ENCODE measurements at regions not wholly inside any gene's neighbourhood (a gene's known extent, or its start where the extent isn't known, plus 50 kb on each side); places are given as distances from the start of the nearest gene placed in this dataset.

- POLR2A ChIA-PET = no interaction called here
Observed at GRCh38 chr6:117142142-117142541, 123.2 kb upstream of the VGLL2 start.

GRCh38 chr6:117142995-117143394, 122.4 kb upstream of the VGLL2 start:
- ATAC-seq (ENCODE audit: low read depth) (no peak), DNase-seq (no peak)
- no peak overlapping the region for H3K4me3 ChIP-seq (ENCODE audit: control extremely low read depth in 1 of 5, extremely low read depth in 1 of 5, insufficient read depth in 1 of 5, low read depth in 2 of 5, low read length in 4 of 5)
- H3K27ac ChIP-seq (ENCODE audit: low read length in 2 of 2) = no peak overlapping the region
- no peaks in the 10 kb centered on the region for H3K27me3 ChIP-seq (replicated peaks in 1 of 4; ENCODE audit: control extremely low read depth in 1 of 4, control insufficient read depth in 3 of 4, insufficient read depth in 4 of 4, low read length in 3 of 4)
- H3K4me1 Mint-ChIP-seq = peaks cover 3% of the 10 kb centered on the region
- intact Hi-C loops (cut with micrococcal nuclease) = no loop called here
- H3K9me3 Mint-ChIP-seq (ENCODE audit: insufficient read depth) = peaks cover 9% of the 10 kb centered on the region
- H3K4me2 ChIP-seq (replicated peaks; ENCODE audit: low read depth, low read length, poor library complexity, severe bottlenecking) = no peak overlapping the region
- no peak overlapping the region for H3K9ac ChIP-seq (ENCODE audit: low read length)
- no peak overlapping the region for H3K27ac Mint-ChIP-seq
- peaks cover 0 to 8% (median 7%) of the 10 kb centered on the region in 3 donors for H3K9me3 ChIP-seq (ENCODE audit: control extremely low read depth in 1 of 3, control insufficient read depth in 2 of 3, insufficient read depth in 1 of 3, low read length in 2 of 3)
- H3K27me3 Mint-ChIP-seq = no peaks in the 10 kb centered on the region
- no peak overlapping the region for H2AFZ ChIP-seq (ENCODE audit: insufficient read depth, low read depth, low read length, poor library complexity, severe bottlenecking)
- ChIA-PET CTCF (no interaction called here), POLR2A (no interaction called here)
- H3K4me1 ChIP-seq (ENCODE audit: control insufficient read depth in 2 of 2, insufficient read depth in 2 of 2, low read length in 2 of 2) = no peaks in the 10 kb centered on the region
- no peaks in the 10 kb centered on the region for H3K79me2 ChIP-seq (ENCODE audit: control insufficient read depth, insufficient read depth, low read length)
- 100% methylated on average over 1 of the region's 1 CpG for WGBS (ENCODE audit: insufficient coverage)
- no peak for TF ChIP-seq CTCF (IDR thresholded peaks at IDR 0.05)
- no peak for TF ChIP-seq EZH2 (IDR thresholded peaks at IDR 0.05; ENCODE audit: borderline replicate concordance, insufficient read depth, low read depth, low read length, poor library complexity, severe bottlenecking)
- H3K4me3 Mint-ChIP-seq = no peak overlapping the region
- H3K36me3 ChIP-seq (replicated peaks in 1 of 2; ENCODE audit: control extremely low read depth in 1 of 2, control insufficient read depth in 1 of 2, extremely low read depth in 1 of 2, insufficient read depth in 2 of 2, low read length in 1 of 2) = no peaks in the 10 kb centered on the region
- H4K20me1 ChIP-seq (ENCODE audit: control insufficient read depth, insufficient read depth, low read length, poor library complexity, severe bottlenecking) = no peaks in the 10 kb centered on the region

More at GRCh38 chr6:117142142-117142541, 123.2 kb upstream of the VGLL2 start:
- H3K4me2 ChIP-seq (replicated peaks; ENCODE audit: low read depth, low read length, poor library complexity, severe bottlenecking) = no peak overlapping the region
- ATAC-seq (ENCODE audit: low read depth) = no peak
- no peak for DNase-seq
- no peaks in the 10 kb centered on the region for H3K4me1 ChIP-seq (ENCODE audit: control insufficient read depth in 2 of 2, insufficient read depth in 2 of 2, low read length in 2 of 2)
- no peak for TF ChIP-seq CTCF (IDR thresholded peaks at IDR 0.05)
- WGBS (ENCODE audit: insufficient coverage) = 83% methylated on average over 1 of the region's 3 CpGs
- CTCF ChIA-PET = no interaction called here
- intact Hi-C loops (cut with micrococcal nuclease) = no loop called here
- peaks cover 0 to 8% (median 7%) of the 10 kb centered on the region in 3 donors for H3K9me3 ChIP-seq (ENCODE audit: control extremely low read depth in 1 of 3, control insufficient read depth in 2 of 3, insufficient read depth in 1 of 3, low read length in 2 of 3)
- no peaks in the 10 kb centered on the region for H3K36me3 ChIP-seq (replicated peaks in 1 of 2; ENCODE audit: control extremely low read depth in 1 of 2, control insufficient read depth in 1 of 2, extremely low read depth in 1 of 2, insufficient read depth in 2 of 2, low read length in 1 of 2)
- Mint-ChIP-seq H3K27ac (no peak overlapping the region), H3K9me3 (ENCODE audit: insufficient read depth) (peaks cover 12% of the 10 kb centered on the region), H3K4me3 (no peak overlapping the region), H3K27me3 (no peaks in the 10 kb centered on the region), H3K4me1 (peaks cover 3% of the 10 kb centered on the region)
- H3K27me3 ChIP-seq (replicated peaks in 1 of 4; ENCODE audit: control extremely low read depth in 1 of 4, control insufficient read depth in 3 of 4, insufficient read depth in 4 of 4, low read length in 3 of 4) = no peaks in the 10 kb centered on the region
- H3K27ac ChIP-seq (ENCODE audit: low read length in 2 of 2) = no peak overlapping the region
- no peaks in the 10 kb centered on the region for H4K20me1 ChIP-seq (ENCODE audit: control insufficient read depth, insufficient read depth, low read length, poor library complexity, severe bottlenecking)
- no peak overlapping the region for H2AFZ ChIP-seq (ENCODE audit: insufficient read depth, low read depth, low read length, poor library complexity, severe bottlenecking)
- no peak overlapping the region for H3K9ac ChIP-seq (ENCODE audit: low read length)
- H3K4me3 ChIP-seq (ENCODE audit: control extremely low read depth in 1 of 5, extremely low read depth in 1 of 5, insufficient read depth in 1 of 5, low read depth in 2 of 5, low read length in 4 of 5) = no peak overlapping the region
- H3K79me2 ChIP-seq (ENCODE audit: control insufficient read depth, insufficient read depth, low read length) = no peaks in the 10 kb centered on the region

Measured in B cell (primary cell).